ENCODE measurements at regions not wholly inside any gene's neighbourhood (a gene's known extent, or its start where the extent isn't known, plus 50 kb on each side); places are given as distances from the start of the nearest gene placed in this dataset.
"Not testable (repeated sequence)": the region's sequence is repeated elsewhere in the genome, so short reads cannot be mapped to it uniquely, and the experiment has no call there.

GRCh38 chr14:34319140-34319539 is 142.9 kb downstream of the SPTSSA start:
- intact Hi-C loops (cut with DNase I) = no loop called here
- DNase-seq = no peak
- no peak for ATAC-seq (ENCODE audit: poor library complexity)

DNA sequence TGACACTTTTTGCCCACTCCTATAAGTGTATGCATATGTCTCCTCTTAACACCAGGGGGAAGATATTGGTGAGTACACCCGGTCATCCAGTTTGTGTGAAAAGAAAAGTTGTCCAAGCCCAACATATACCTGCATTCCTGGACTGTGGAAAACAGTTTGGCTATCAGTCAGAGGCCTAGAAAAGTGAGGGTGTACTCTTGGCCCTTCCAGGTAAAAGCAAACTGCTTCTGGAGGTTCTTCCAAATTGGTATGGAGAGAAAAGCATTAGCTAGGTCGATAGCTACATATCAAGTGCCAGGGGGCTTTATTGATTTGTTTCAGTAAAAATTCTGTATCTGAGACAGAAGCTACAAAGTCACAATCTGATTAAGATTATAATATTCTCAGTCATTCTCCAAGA is 144.0 kb downstream of the SPTSSA start:
- DNase-seq (no peak), ATAC-seq (ENCODE audit: poor library complexity) (no peak)
- intact Hi-C loops (cut with DNase I) = no loop called here

DNA sequence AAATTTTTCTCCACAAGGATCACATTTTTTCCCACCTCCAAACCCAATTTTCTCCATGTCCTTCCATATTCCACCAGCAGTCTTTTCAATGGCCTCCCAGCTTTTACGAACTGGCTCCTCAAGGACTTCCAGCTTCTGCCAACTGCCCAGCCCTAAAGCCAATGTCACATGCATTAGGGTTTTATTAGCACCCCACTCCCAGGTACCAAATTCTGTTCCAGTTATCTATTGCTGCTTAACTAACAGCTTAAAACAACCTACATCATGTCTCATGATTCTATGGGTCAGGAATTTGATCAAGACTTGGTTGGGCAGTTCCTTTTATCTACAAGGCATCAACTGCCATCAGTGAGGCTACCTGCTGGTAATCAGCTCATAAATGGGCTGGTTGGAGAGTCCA is 151.3 kb downstream of the SPTSSA start:
- intact Hi-C loops (cut with DNase I) = no loop called here
- no peak for ATAC-seq (ENCODE audit: poor library complexity)
- no peak for DNase-seq

DNA sequence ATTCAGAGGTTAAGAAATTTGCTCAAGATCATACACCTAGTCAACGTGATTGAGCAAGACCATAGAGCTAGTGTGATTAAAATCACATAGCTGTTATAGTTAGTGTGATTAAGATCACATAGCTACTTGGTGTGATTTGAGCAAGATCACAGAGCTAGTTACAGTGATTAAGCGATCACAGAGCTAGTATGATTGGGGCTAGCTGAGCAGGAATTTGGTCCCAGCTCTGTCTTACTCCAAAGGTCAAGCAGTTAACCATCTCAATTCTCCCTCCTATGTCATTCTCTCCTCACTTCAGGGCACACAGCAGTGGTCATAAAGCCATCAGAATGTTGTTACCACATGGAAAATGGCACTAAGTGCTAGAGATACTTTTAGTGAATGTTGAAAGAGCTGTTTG is 158.2 kb downstream of the SPTSSA start:
- intact Hi-C loops (cut with DNase I) = loop anchor here (5.0 kb wide), 2 partner anchors 72 to 462 kb away; no protein-coding TSS in a partner anchor
- ATAC-seq (ENCODE audit: poor library complexity) = no peak
- DNase-seq = no peak

GRCh38 chr14:34302654-34303053 is 159.4 kb downstream of the SPTSSA start:
- DNase-seq = no peak
- ATAC-seq (ENCODE audit: poor library complexity) = peak; percentile 66
- intact Hi-C loops (cut with DNase I) = loop anchor here (5.0 kb wide), 2 partner anchors 70 to 460 kb away; no protein-coding TSS in a partner anchor

- ATAC-seq (ENCODE audit: poor library complexity) = peak; percentile 39
- no peak for DNase-seq
- intact Hi-C loops (cut with DNase I) = loop anchor here (5.0 kb wide), 2 partner anchors 69 to 459 kb away; no protein-coding TSS in a partner anchor
These were observed 160.9 kb downstream of the SPTSSA start for GRCh38 chr14:34300882-34301734.

DNA sequence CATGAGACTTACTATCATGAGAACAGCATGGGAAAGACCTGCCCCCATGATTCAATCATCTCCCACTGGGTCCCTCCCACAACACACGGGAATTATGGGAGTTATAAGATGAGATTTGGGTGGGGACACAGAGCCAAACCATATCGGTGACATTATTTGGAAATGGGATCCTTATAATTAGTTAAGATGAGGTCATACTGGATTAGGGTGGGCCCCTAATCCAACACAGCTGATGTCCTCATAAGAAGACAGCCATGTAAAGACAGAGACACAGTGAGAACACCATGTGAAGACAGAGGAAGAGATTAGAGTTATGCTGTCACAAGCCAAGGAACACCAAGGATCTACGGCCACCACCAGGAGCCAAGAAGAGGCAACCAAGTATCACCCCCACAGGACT is 161.7 kb downstream of the SPTSSA start:
- no peak for ATAC-seq (ENCODE audit: poor library complexity)
- intact Hi-C loops (cut with DNase I) = loop anchor here (5.0 kb wide), 2 partner anchors 68 to 458 kb away; no protein-coding TSS in a partner anchor
- no peak for DNase-seq

- intact Hi-C loops (cut with DNase I) = no loop called here
- ATAC-seq (ENCODE audit: poor library complexity) (no peak), DNase-seq (no peak)
These were observed 162.7 kb downstream of the SPTSSA start for GRCh38 chr14:34299360-34299759.

GRCh38 chr14:34297786-34298520 is 164.1 kb downstream of the SPTSSA start:
- ATAC-seq (ENCODE audit: poor library complexity) (no peak), DNase-seq (no peak)
- intact Hi-C loops (cut with DNase I) = no loop called here

- ATAC-seq (ENCODE audit: poor library complexity) = no peak
These were observed 178.4 kb downstream of the SPTSSA start for GRCh38 chr14:34283590-34283989.

DNA sequence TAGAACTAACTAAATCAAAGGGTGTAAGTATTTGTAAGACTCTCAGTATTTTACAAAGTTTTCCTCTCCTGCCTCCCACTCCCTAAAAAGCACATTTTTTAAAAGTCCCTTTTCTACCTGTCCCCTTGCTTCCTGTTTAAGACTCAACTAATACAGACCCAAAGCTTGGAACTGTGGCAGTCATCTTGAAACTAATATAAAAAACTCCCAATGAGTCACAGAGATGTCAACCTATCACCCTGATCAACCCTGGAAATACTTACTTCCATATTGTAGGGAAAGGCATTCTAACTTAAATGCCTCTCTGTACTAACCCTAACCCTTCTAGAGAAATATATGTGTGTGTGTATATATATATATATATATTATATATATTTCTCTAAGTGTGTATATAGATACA is 184.8 kb downstream of the SPTSSA start:
- ATAC-seq (ENCODE audit: poor library complexity) = no peak
- intact Hi-C loops (cut with DNase I) = no loop called here
- no peak for DNase-seq

More at GRCh38 chr14:34283590-34283989, 178.4 kb downstream of the SPTSSA start:
- intact Hi-C loops (cut with DNase I) = no loop called here
- DNase-seq = no peak

DNA sequence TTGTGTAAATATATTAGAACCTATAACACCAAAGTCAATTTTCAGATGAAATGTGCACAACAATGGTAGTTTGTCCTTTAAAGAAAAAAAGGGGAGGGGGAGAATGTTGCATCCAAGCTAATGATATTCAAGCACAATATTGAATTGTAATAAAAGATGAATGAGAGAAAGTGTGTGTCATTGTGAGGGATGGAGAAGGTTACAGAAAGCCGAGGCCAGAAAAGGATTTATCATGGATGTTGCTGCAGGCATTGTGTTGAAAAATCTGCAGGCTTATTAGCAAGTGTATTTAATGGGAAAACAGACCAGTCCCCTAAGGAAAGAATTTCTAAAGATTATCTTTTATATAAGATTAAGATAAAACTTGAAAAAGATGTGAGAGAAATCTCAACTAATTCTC is 186.5 kb downstream of the SPTSSA start:
- intact Hi-C loops (cut with DNase I) = no loop called here
- DNase-seq (no peak), ATAC-seq (ENCODE audit: poor library complexity) (no peak)

GRCh38 chr14:34275078-34275477 is 187.0 kb downstream of the SPTSSA start:
- ATAC-seq (ENCODE audit: poor library complexity) = no peak
- DNase-seq = no peak
- intact Hi-C loops (cut with DNase I) = no loop called here

DNA sequence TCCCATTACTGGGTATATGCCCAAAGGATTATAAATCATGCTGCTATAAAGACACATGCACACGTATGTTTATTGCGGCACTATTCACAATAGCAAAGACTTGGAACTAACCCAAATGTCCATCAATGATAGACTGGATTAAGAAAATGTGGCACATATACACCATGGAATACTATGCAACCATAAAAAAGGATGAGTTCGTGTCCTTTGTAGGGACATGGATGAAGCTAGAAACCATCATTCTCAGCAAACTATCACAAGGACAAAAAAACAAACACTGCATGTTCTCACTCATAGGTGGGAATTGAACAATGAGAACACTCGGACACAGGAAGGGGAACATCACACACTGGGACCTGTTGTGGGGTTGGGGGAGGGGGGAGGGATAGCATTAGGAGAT is 188.3 kb downstream of the SPTSSA start:
- DNase-seq; ATAC-seq (ENCODE audit: poor library complexity); intact Hi-C loops (cut with DNase I): not testable (repeated sequence)

GRCh38 chr14:34270361-34270760 is 191.7 kb downstream of the SPTSSA start:
- no peak for ATAC-seq (ENCODE audit: poor library complexity)
- intact Hi-C loops (cut with DNase I) = no loop called here
- no peak for DNase-seq

DNA sequence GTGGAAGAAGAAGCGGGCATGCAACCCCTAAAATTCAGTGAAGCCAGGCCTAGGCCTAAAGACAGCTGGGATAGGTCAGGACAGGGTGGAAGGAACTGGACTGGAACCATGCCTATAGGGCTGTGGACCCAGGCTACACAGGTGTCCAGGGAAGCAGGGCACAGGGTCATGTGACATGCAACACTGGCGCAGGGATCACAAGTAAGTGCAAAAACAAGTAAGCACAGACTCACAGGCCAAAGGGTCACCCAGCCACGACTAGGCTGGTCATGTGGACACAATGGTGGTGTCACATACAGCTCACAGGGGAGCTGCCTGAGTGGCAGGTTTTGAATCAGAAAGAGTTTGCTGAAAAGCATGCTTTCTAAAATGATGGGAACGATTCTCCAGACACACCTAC is 195.7 kb downstream of the SPTSSA start:
- intact Hi-C loops (cut with DNase I) = no loop called here
- no peak for ATAC-seq (ENCODE audit: poor library complexity)
- DNase-seq = no peak

- ATAC-seq (ENCODE audit: poor library complexity) (no peak), DNase-seq (no peak)
- intact Hi-C loops (cut with DNase I) = no loop called here
These were observed 199.7 kb downstream of the SPTSSA start for GRCh38 chr14:34262127-34262910.

DNA sequence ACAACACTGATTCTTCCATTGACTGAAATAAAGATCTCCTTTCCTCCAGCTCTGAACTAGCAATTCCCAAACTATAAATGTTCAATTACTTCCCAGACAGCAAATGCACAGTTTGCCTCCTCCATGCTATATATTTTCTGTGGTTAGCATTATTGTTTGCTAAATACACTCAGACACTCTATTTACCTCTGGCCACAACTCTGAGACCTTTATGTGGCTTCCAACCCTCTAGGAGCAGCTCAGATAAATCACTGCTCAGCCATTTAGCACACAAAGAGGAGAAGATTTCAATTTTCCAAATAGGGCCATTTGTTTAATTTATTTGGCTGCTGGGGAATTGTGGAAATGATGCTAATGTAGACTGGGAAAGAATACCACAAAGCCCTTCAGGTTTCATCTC is 202.0 kb downstream of the SPTSSA start:
- ATAC-seq (ENCODE audit: poor library complexity) (no peak), DNase-seq (no peak)
- intact Hi-C loops (cut with DNase I) = no loop called here

DNA sequence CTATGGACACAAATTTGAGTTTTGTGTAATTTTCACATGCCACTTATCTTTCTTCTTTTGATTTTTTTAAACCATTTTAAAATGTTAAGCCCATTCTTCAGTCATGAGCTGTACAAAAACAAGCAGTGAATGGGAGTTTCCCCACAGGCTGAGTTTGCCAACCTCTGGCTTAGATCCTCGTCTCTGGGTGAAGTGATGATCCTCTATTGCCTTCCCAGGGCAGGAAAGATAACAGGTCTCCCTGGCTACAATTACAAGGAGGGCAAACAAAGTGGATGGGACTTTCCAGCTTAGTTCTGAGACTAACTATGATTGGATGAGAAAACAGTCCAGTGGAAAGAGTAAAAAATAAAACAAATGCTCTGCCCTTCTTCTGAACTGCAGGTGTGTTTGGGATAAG is 203.7 kb downstream of the SPTSSA start:
- intact Hi-C loops (cut with DNase I) = no loop called here
- DNase-seq = no peak

More for the DNA sequence above, 203.7 kb downstream of the SPTSSA start:
- peak; percentile 93 for ATAC-seq (ENCODE audit: poor library complexity)

All from Right ventricle myocardium superior (tissue), 1 donor.